Choroid plexus epithelial cell (primary cell): ENCODE measurements at regions not wholly inside any gene's neighbourhood (a gene's known extent, or its start where the extent isn't known, plus 50 kb on each side); places are given as distances from the start of the nearest gene placed in this dataset.

Experiments used
- DNase-seq: peaks from one replicate; pipeline ENCODE4 v3.0.0-alpha.2; 2010; ENCODE audit warnings: low read depth
- H3K4me3 ChIP-seq: 2 replicates; pipeline ENCODE4 v1.5.1; 2011; ENCODE audit warnings: low read depth, mild to moderate bottlenecking, control low read depth, low read length, moderate library complexity
- CTCF ChIP-seq: conservative IDR thresholded peaks from 2 replicates; pipeline ENCODE4 v1.5.1; 2011; ENCODE audit warnings: low read depth, mild to moderate bottlenecking, control low read depth, inconsistent platforms, low read length, moderate library complexity

- no peak for DNase-seq
- H3K4me3 ChIP-seq: no peak overlapping the region
- TF ChIP-seq CTCF: no peak
Observed at GRCh38 chr2:22487036-22487435, 897.9 kb upstream of the KLHL29 start.

GRCh38 chr2:22487541-22487940 lies 897.4 kb upstream of the KLHL29 start:
- no peak for TF ChIP-seq CTCF
- no peak for DNase-seq
- H3K4me3 ChIP-seq: no peak overlapping the region

- no peak for TF ChIP-seq CTCF
- H3K4me3 ChIP-seq: no peak overlapping the region
- no peak for DNase-seq
Observed at GRCh38 chr2:22491442-22491841, 893.5 kb upstream of the KLHL29 start.

- no peak for TF ChIP-seq CTCF
- H3K4me3 ChIP-seq: no peak overlapping the region
Observed at GRCh38 chr2:22494156-22494555, 890.8 kb upstream of the KLHL29 start.

GRCh38 chr2:22497064-22497463 lies 887.9 kb upstream of the KLHL29 start:
- no peak for TF ChIP-seq CTCF
- no peak overlapping the region for H3K4me3 ChIP-seq
- no peak for DNase-seq

More at GRCh38 chr2:22494156-22494555, 890.8 kb upstream of the KLHL29 start:
- DNase-seq: no peak

- TF ChIP-seq CTCF: no peak
- DNase-seq: no peak
- H3K4me3 ChIP-seq: no peak overlapping the region
Observed at GRCh38 chr2:22497789-22498188, 887.2 kb upstream of the KLHL29 start.

GRCh38 chr2:22499082-22499839 lies 885.7 kb upstream of the KLHL29 start:
- no peak overlapping the region for H3K4me3 ChIP-seq
- no peak for TF ChIP-seq CTCF
- DNase-seq: no peak
